WTC11 (cell line): ENCODE measurements at regions not wholly inside any gene's neighbourhood (a gene's known extent, or its start where the extent isn't known, plus 50 kb on each side); places are given as distances from the start of the nearest gene placed in this dataset.

ENCODE experiments used
- ATAC-seq: fragments of 200-7000 bp; cut with Tn5 transposase; 2 replicates; pipeline ENCODE4 v1.10.0; 2021; ENCODE audit warnings: mild to moderate bottlenecking, moderate library complexity
- CTCF ChIA-PET: fragments of 300-600 bp; sonication (Branson Sonifier 250); formaldehyde crosslinking; loops from one replicate; lab custom pipeline; 2021; ENCODE audit warnings: antibody characterized with exemption; lab: Charles Lee
- POLR2A ChIA-PET: fragments of 350-600 bp; sonication (Branson Sonifier 250); formaldehyde crosslinking; loops from one replicate; lab custom pipeline; 2021; ENCODE audit warnings: antibody characterized with exemption; lab: Charles Lee
- DNase-seq: peaks from one replicate; pipeline ENCODE4 v3.0.0; 2021; ENCODE audit warnings: low spot score
- H3K27ac Mint-ChIP-seq: 2 replicates; pipeline ENCODE4 v1.8.0; 2021; ENCODE audit warnings: mixed read lengths
- H3K27me3 Mint-ChIP-seq: 2 replicates; pipeline ENCODE4 v1.8.0; 2021; ENCODE audit warnings: low read depth, mild to moderate bottlenecking, moderate library complexity, mixed read lengths
- H3K36me3 Mint-ChIP-seq: 2 replicates; pipeline ENCODE4 v1.8.0; 2021; ENCODE audit warnings: mixed read lengths
- H3K4me1 Mint-ChIP-seq: 2 replicates; pipeline ENCODE4 v1.8.0; 2022; ENCODE audit warnings: mixed read lengths
- H3K4me3 Mint-ChIP-seq: 2 replicates; pipeline ENCODE4 v1.8.0; 2021; ENCODE audit warnings: mild to moderate bottlenecking, moderate library complexity, mixed read lengths
- H3K9me3 Mint-ChIP-seq: 2 replicates; pipeline ENCODE4 v1.8.0; 2021; ENCODE audit warnings: mixed read lengths
- AR ChIP-seq: fragments of 250-450 bp; sonication (Bioruptor Pico); IDR thresholded peaks from 2 replicates; pipeline ENCODE4 v1.9.0; 2021; ENCODE audit warnings: mild to moderate bottlenecking
- ARID4B ChIP-seq: sonication (generic); formaldehyde crosslinking; IDR thresholded peaks from 2 replicates; pipeline ENCODE4 v1.8.0; 2023; ENCODE audit warnings: missing genetic modification reagents, mild to moderate bottlenecking, borderline replicate concordance
- CDX4 ChIP-seq: fragments of 250-450 bp; sonication (Bioruptor Pico); IDR thresholded peaks from 2 replicates; pipeline ENCODE4 v1.9.0; 2021; ENCODE audit warnings: moderate library complexity, mild to moderate bottlenecking, inconsistent platforms, borderline replicate concordance
- ELF4 ChIP-seq: sonication (generic); formaldehyde crosslinking; IDR thresholded peaks from 2 replicates; pipeline ENCODE4 v1.8.1; 2022; ENCODE audit warnings: low read depth, mild to moderate bottlenecking, moderate library complexity, missing genetic modification reagents
- ERG ChIP-seq: fragments of 250-450 bp; sonication (Bioruptor Pico); IDR thresholded peaks from 2 replicates; pipeline ENCODE4 v1.8.0; 2021; ENCODE audit warnings: mild to moderate bottlenecking
- ESRRA ChIP-seq: sonication (generic); formaldehyde crosslinking; IDR thresholded peaks from 2 replicates; pipeline ENCODE4 v1.8.1; 2022; ENCODE audit warnings: mild to moderate bottlenecking, missing genetic modification reagents, borderline replicate concordance
- GABPB1 ChIP-seq: sonication (generic); formaldehyde crosslinking; IDR thresholded peaks from 2 replicates; pipeline ENCODE4 v1.8.1; 2023; ENCODE audit warnings: mild to moderate bottlenecking, missing genetic modification reagents
- GRHL2 ChIP-seq: fragments of 250-450 bp; sonication (Bioruptor Pico); IDR thresholded peaks from 2 replicates; pipeline ENCODE4 v1.8.0; 2022; ENCODE audit warnings: mild to moderate bottlenecking, moderate library complexity; ENCODE audit not compliant: insufficient replicate concordance, severe bottlenecking
- JUN ChIP-seq: sonication (generic); formaldehyde crosslinking; IDR thresholded peaks from 2 replicates; pipeline ENCODE4 v1.8.0; 2023; ENCODE audit warnings: mild to moderate bottlenecking, missing genetic modification reagents
- NFYB ChIP-seq: sonication (generic); formaldehyde crosslinking; conservative IDR thresholded peaks from 2 replicates; pipeline ENCODE4 v1.8.0; 2022; ENCODE audit warnings: low read depth, missing genetic modification reagents
- NR2C2 ChIP-seq: sonication (generic); formaldehyde crosslinking; IDR thresholded peaks from 2 replicates; pipeline ENCODE4 v1.8.0; 2022; ENCODE audit warnings: mild to moderate bottlenecking, missing genetic modification reagents
- RELA ChIP-seq: sonication (generic); formaldehyde crosslinking; IDR thresholded peaks from 2 replicates; pipeline ENCODE4 v1.8.1; 2022; ENCODE audit warnings: missing genetic modification reagents, mild to moderate bottlenecking, borderline replicate concordance
- SP1 ChIP-seq: sonication (generic); formaldehyde crosslinking; conservative IDR thresholded peaks from 2 replicates; pipeline ENCODE4 v1.8.1; 2022; ENCODE audit warnings: missing genetic modification reagents
- ZNF121 ChIP-seq: sonication (generic); formaldehyde crosslinking; IDR thresholded peaks from 2 replicates; pipeline ENCODE4 v1.8.0; 2023; ENCODE audit warnings: missing genetic modification reagents
- ZNF263 ChIP-seq: sonication (generic); formaldehyde crosslinking; IDR thresholded peaks from 2 replicates; pipeline ENCODE4 v1.8.1; 2022; ENCODE audit warnings: low read depth, mild to moderate bottlenecking, moderate library complexity, missing genetic modification reagents
- ZNF512 ChIP-seq: sonication (generic); formaldehyde crosslinking; IDR thresholded peaks from 2 replicates; pipeline ENCODE4 v1.8.1; 2022; ENCODE audit warnings: missing genetic modification reagents, borderline replicate concordance

- H3K36me3 Mint-ChIP-seq: peaks cover 57% of the 10 kb centered on the region
- H3K4me3 Mint-ChIP-seq: no peak overlapping the region
- no peaks in the 10 kb centered on the region for H3K4me1 Mint-ChIP-seq
- H3K27ac Mint-ChIP-seq: no peak overlapping the region
- peaks cover 15% of the 10 kb centered on the region for H3K27me3 Mint-ChIP-seq
- no peak for ATAC-seq
- TF ChIP-seq GRHL2 (CRISPR knock-in tag): no peak
- TF ChIP-seq AR (CRISPR knock-in tag): no peak
- TF ChIP-seq ERG (CRISPR knock-in tag): no peak
- no peak for TF ChIP-seq GABPB1 (CRISPR knock-in tag)
- TF ChIP-seq ZNF263 (CRISPR knock-in tag): no peak
- TF ChIP-seq ARID4B (CRISPR knock-in tag): no peak
- no peak for TF ChIP-seq NR2C2 (CRISPR knock-in tag)
- no peak for TF ChIP-seq SP1 (CRISPR knock-in tag)
- no peak for TF ChIP-seq NFYB
- TF ChIP-seq ESRRA: no peak
- TF ChIP-seq CDX4 (CRISPR knock-in tag): no peak
- TF ChIP-seq ZNF121 (CRISPR knock-in tag): no peak
- TF ChIP-seq ELF4 (CRISPR knock-in tag): no peak
- no peak for TF ChIP-seq JUN (CRISPR knock-in tag)
- TF ChIP-seq ZNF512: no peak
- TF ChIP-seq RELA (CRISPR knock-in tag): no peak
- H3K9me3 Mint-ChIP-seq: peaks cover 62% of the 10 kb centered on the region
- ChIA-PET CTCF (no interaction called here), POLR2A (no interaction called here)
- DNase-seq: no peak
Observed at GRCh38 chr1:2952992-2953391, 68.3 kb upstream of the ACTRT2 start.
